ENCODE measurements at regions not wholly inside any gene's neighbourhood (a gene's known extent, or its start where the extent isn't known, plus 50 kb on each side); places are given as distances from the start of the nearest gene placed in this dataset.

GRCh38 chr7:110372685-110373084 lies 718.2 kb upstream of the LRRN3 start:
- Histone ChIP-seq H3K27ac (ENCODE audit: insufficient read depth, low read length) (no peak overlapping the region), H4K5ac (ENCODE audit: low read depth, low read length) (peak overlapping the region; percentile 87; the same call in 1 of the 2 replicates), H3K23ac (ENCODE audit: low read depth, low read length) (no peak overlapping the region), H3K9ac (ENCODE audit: low read depth, low read length) (no peak overlapping the region), H2BK5ac (ENCODE audit: low read depth, low read length, poor library complexity, severe bottlenecking) (no peak overlapping the region), H2BK20ac (ENCODE audit: low read depth, low read length) (peak overlapping the region; percentile 80), H4K8ac (ENCODE audit: low read depth in 2 of 2, low read length in 2 of 2) (no peak overlapping the region), H3K9me1 (ENCODE audit: insufficient read depth, low read length) (0 out of 2 replicates have a peak, but pooled peaks cover 3% of the 10 kb centered on the region), H3K4me1 (ENCODE audit: control insufficient read depth, insufficient read depth, low read length) (peaks cover 11% of the 10 kb centered on the region), H2AFZ (replicated peaks; ENCODE audit: low read length, poor library complexity) (no peak overlapping the region), H3K4me2 (ENCODE audit: low read depth, low read length) (no peak overlapping the region), H2BK15ac (ENCODE audit: low read depth, low read length) (no peak overlapping the region), H3K14ac (replicated peaks; ENCODE audit: low read depth, low read length) (peak overlapping the region; percentile 40; the same call in 1 of the 2 replicates), H3K56ac (ENCODE audit: extremely low read depth, insufficient read depth, low read length) (no peak overlapping the region), H4K20me1 (ENCODE audit: insufficient read depth, low read length) (no peaks in the 10 kb centered on the region), H3K4ac (ENCODE audit: low read depth, low read length) (peak overlapping the region; percentile 6; the same call in 1 of the 2 replicates), H2AK5ac (ENCODE audit: low read depth, low read length) (no peak overlapping the region), H3K4me3 (ENCODE audit: insufficient read depth, low read depth, low read length) (no peak overlapping the region), H2AK9ac (replicated peaks; ENCODE audit: low read depth, low read length, poor library complexity) (no peak overlapping the region), H3K9me3 (ENCODE audit: control insufficient read depth, insufficient read depth, low read length) (no peaks in the 10 kb centered on the region), H3K18ac (ENCODE audit: low read depth, low read length) (peak overlapping the region; percentile 90; the same call in 1 of the 2 replicates), H3K27me3 (ENCODE audit: control insufficient read depth, insufficient read depth, low read length) (no peaks in the 10 kb centered on the region), H3K79me1 (ENCODE audit: low read depth in 1 of 2, low read length in 2 of 2) (no peaks in the 10 kb centered on the region), H3K36me3 (ENCODE audit: control insufficient read depth, insufficient read depth, low read length) (no peaks in the 10 kb centered on the region), H2BK120ac (ENCODE audit: low read depth, low read length) (peak overlapping the region; percentile 50; the same call in 1 of the 2 replicates), H4K91ac (ENCODE audit: insufficient read depth, low read depth, low read length) (peak overlapping the region; percentile 43; the same call in 1 of the 2 replicates)
- TF ChIP-seq POLR2A (IDR thresholded peaks at IDR 0.05; ENCODE audit: low read depth, low read length) (no peak), USF2 (IDR thresholded peaks at IDR 0.05; ENCODE audit: low read depth, low read length) (no peak), RCOR1 (IDR thresholded peaks at IDR 0.05; ENCODE audit: insufficient replicate concordance, low read length) (no peak), ELK1 (IDR thresholded peaks at IDR 0.05; ENCODE audit: borderline replicate concordance, low read depth, low read length) (no peak), RFX5 (IDR thresholded peaks at IDR 0.05; ENCODE audit: low read depth, low read length) (no peak), RAD21 (IDR thresholded peaks at IDR 0.05; ENCODE audit: low read length) (no peak), FOS (IDR thresholded peaks at IDR 0.05; ENCODE audit: low read depth, low read length) (no peak), BHLHE40 (IDR thresholded peaks at IDR 0.05; ENCODE audit: low read depth, low read length) (no peak), MAZ (IDR thresholded peaks at IDR 0.05; ENCODE audit: borderline replicate concordance, low read depth, low read length) (no peak), SMC3 (IDR thresholded peaks at IDR 0.05; ENCODE audit: low read depth, low read length) (no peak), CHD1 (IDR thresholded peaks at IDR 0.05; ENCODE audit: low read depth, low read length) (no peak), MXI1 (IDR thresholded peaks at IDR 0.05; ENCODE audit: borderline replicate concordance, low read depth, low read length) (no peak), CTCF (conservative IDR thresholded peaks at IDR 0.05; ENCODE audit: low read depth, low read length) (no peak), NFE2L2 (IDR thresholded peaks at IDR 0.05; ENCODE audit: low read depth, low read length) (no peak), CEBPB (IDR thresholded peaks at IDR 0.05; ENCODE audit: low read depth, low read length) (no peak), MAFK (IDR thresholded peaks at IDR 0.05; ENCODE audit: low read depth, low read length) (no peak)
- no CpG with 5 or more reads among the region's 2 CpGs for WGBS, 2 experiments (ENCODE audit: extremely low coverage in 2 of 2, insufficient read length in 1 of 2)
- dilution Hi-C loops (cut with HindIII; ENCODE audit: low sequenced_read_pairs, unreplicated experiment) = no loop called here
- in situ Hi-C loops (cut with MboI; ENCODE audit: low sequenced_read_pairs) = no loop called here
- ChIA-PET POLR2A (ENCODE audit: unreplicated experiment) (no interaction called here), CTCF (no interaction called here)
- DNase-seq = no peak
- BruUV-seq (replicated peaks) = no TSS peak
- intact Hi-C loops (cut with micrococcal nuclease) = no loop called here
- no peak for ATAC-seq (ENCODE audit: low read depth)
